ENCODE measurements at regions not wholly inside any gene's neighbourhood (a gene's known extent, or its start where the extent isn't known, plus 50 kb on each side); places are given as distances from the start of the nearest gene placed in this dataset.
"Not testable (repeated sequence)": the region's sequence is repeated elsewhere in the genome, so short reads cannot be mapped to it uniquely, and the experiment has no call there.

DNA sequence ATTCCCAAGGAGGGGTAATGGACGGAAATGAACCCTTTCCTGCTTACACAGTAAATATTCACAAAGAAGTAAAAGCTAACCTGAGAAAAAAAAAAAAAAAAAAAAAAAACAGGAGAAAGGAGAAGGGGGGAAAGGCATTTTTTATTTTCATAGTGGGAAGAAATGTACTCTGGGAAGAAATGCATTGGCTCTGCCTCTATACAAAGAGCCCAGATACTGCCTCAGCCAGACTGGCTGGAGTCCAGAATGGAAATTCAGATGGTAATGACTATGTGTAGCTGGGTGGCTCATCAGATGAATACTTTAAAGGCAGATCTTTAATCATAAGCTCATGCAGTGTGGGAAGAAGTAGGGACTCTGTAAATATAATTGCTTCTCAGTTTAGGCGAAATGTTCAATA is 124.9 kb upstream of the ZNF608 start:
- DNase-seq (ENCODE audit: low read depth in 2 of 3, low spot score in 2 of 3) = no peak

DNA sequence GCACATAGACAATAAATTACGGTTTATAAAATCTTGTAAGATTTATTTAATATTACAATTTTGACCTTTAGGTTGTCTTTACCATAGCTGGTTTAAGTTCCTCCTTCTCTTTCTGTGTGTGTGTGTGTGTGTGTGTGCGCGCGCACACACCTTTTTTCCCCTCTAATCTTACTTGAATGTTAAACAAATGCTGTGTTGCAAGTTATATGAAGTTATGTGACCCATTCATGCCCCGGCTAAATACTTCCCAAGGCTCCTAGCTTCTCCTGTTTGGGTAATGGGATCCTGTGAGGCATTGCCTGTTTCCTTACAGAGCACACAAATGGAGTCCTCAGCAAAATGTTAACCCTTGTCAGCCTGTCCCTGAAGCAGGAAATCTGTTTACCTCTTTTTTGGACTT is 125.6 kb upstream of the ZNF608 start:
- no peak for DNase-seq (ENCODE audit: low read depth in 2 of 3, low spot score in 2 of 3)

- DNase-seq (ENCODE audit: low read depth in 2 of 3, low spot score in 2 of 3) = no peak
Observed at GRCh38 chr5:124872615-124873014, 126.2 kb upstream of the ZNF608 start.

DNA sequence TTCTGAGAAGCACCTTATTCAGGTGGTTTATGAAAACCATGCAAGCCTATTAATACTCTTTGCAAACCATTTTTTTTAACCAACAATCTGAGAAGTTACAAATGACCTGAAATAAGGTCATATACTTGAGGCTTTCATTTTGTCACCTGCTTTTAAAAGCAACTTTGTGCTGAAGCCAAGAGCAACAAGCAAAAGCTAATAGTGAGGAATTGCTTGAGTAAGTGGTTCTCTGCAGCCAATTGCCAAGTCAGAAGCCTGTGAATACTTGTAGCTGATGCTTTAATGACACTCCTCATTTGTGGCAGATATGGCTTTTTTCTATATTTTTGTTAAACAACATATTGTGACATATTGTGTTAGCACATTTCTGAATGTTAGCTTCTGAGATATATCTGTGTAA is 126.7 kb upstream of the ZNF608 start:
- no peak for DNase-seq (ENCODE audit: low read depth in 2 of 3, low spot score in 2 of 3)

GRCh38 chr5:124873713-124874112 is 127.3 kb upstream of the ZNF608 start:
- no peak for DNase-seq (ENCODE audit: low read depth in 2 of 3, low spot score in 2 of 3)

- DNase-seq (ENCODE audit: low read depth in 2 of 3, low spot score in 2 of 3) = no peak
Observed at GRCh38 chr5:124876566-124876965, 130.1 kb upstream of the ZNF608 start.

GRCh38 chr5:124876983-124877382 is 130.5 kb upstream of the ZNF608 start:
- DNase-seq (ENCODE audit: low read depth in 2 of 3, low spot score in 2 of 3) = no peak

GRCh38 chr5:124877501-124878146 is 131.2 kb upstream of the ZNF608 start:
- DNase-seq (ENCODE audit: low read depth in 2 of 3, low spot score in 2 of 3) = no peak

DNA sequence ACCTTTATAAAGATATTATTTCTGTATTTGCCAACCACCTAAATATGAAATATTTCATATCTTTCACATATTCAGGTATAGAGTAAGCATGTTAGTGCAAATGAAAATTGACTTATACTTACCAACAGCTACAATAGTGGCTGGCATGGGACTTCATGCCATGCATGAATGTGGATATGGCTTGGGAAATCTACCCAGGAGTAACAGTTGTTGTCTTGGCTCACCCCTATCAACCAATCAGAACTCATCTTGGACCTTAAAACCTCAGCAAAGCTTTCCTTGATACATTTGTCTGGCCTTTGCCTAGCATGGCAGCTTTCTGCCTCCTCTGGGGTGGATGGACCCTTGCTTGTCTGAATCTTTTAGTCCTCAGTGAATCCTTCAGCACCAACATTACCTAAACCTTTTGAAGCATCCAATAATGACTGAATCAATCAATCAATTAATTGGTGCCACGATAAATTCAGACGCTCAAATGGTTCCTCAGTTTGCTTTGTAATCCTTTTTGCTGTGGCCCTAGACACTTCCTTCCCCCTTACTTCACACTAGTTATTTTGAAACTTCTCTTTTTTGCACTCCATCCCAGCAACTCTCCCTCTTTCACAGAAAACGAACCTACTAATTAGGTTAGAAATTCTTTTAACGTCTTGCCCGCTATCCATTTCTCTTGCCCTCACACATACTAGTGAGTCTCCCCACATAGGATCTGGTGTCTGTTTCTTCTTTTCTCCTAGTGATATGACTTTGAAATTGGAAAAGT is 132.3 kb upstream of the ZNF608 start:
- no peak for DNase-seq (ENCODE audit: low read depth in 2 of 3, low spot score in 2 of 3)

- DNase-seq (ENCODE audit: low read depth in 2 of 3, low spot score in 2 of 3) = no peak
Observed at GRCh38 chr5:124880903-124881697, 134.7 kb upstream of the ZNF608 start.

GRCh38 chr5:124883681-124884080 is 137.2 kb upstream of the ZNF608 start:
- DNase-seq (ENCODE audit: low read depth in 2 of 3, low spot score in 2 of 3) = no peak

- DNase-seq (ENCODE audit: low read depth in 2 of 3, low spot score in 2 of 3) = no peak
Observed at GRCh38 chr5:124884114-124884513, 137.7 kb upstream of the ZNF608 start.

- DNase-seq (ENCODE audit: low read depth in 2 of 3, low spot score in 2 of 3) = no peak
Observed at GRCh38 chr5:124885490-124885889, 139.1 kb upstream of the ZNF608 start.

DNA sequence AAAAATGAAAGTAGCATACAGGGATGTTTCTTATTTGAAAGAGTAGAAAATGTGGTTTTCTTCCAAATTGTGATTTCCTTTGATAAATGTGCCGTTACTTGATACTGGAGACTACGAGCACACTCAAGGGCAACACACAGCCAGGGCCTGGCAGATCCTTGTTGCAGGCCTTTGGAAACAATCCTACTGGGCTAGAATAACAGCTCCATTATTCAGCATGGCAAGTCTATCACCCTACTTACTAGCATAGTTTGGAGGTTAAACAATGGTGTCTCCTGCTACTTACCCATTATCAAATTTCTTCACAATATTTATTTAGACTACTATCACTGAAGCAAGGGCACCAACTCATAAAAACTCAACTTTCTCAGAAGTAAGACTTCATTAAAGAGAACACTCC is 140.8 kb upstream of the ZNF608 start:
- no peak for DNase-seq (ENCODE audit: low read depth in 2 of 3, low spot score in 2 of 3)

GRCh38 chr5:124888050-124888506 is 141.6 kb upstream of the ZNF608 start:
- DNase-seq (ENCODE audit: low read depth in 2 of 3, low spot score in 2 of 3) = no peak

- DNase-seq (ENCODE audit: low read depth in 2 of 3, low spot score in 2 of 3) = no peak
Observed at GRCh38 chr5:124888622-124889485, 142.4 kb upstream of the ZNF608 start.

DNA sequence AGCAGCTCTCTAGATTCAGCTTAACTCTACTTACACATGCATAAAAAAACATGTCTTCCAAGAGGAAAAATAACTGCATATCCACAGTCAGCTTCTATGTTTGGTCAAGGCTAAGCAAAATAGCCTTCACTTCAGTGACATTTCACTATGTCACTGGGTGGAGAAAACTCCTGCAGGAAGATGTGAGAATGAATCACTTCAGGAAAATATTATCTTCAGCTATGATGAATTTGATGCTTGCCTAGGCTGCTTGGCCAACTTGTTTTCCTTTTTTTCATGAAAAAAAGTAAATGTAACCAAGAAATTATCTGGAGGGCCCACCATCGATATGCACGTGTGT is 143.0 kb upstream of the ZNF608 start:
- DNase-seq (ENCODE audit: low read depth in 2 of 3, low spot score in 2 of 3) = no peak

GRCh38 chr5:124889850-124890249 is 143.4 kb upstream of the ZNF608 start:
- no peak for DNase-seq (ENCODE audit: low read depth in 2 of 3, low spot score in 2 of 3)

- DNase-seq (ENCODE audit: low read depth in 2 of 3, low spot score in 2 of 3) = not testable (repeated sequence)
Observed at GRCh38 chr5:124890442-124890841, 144.0 kb upstream of the ZNF608 start.

DNA sequence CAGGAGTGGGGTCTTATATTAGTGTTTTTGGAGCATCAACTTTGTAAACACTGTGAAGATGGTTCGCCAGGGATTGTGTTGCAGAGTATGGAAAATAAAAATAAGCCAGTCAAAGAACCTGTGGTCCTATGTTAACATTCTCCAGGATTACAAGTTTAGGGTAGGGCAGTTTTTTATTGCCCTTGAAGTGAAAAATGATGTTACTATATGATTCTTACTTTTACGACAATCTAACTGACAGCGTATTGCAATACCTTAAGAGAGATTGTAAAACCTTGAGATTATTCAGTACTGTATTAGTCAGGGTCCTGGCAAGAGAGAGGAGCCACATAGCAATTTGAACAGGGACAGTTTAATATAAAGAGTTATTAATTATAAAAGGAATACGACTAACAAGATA is 144.7 kb upstream of the ZNF608 start:
- DNase-seq (ENCODE audit: low read depth in 2 of 3, low spot score in 2 of 3) = no peak

DNA sequence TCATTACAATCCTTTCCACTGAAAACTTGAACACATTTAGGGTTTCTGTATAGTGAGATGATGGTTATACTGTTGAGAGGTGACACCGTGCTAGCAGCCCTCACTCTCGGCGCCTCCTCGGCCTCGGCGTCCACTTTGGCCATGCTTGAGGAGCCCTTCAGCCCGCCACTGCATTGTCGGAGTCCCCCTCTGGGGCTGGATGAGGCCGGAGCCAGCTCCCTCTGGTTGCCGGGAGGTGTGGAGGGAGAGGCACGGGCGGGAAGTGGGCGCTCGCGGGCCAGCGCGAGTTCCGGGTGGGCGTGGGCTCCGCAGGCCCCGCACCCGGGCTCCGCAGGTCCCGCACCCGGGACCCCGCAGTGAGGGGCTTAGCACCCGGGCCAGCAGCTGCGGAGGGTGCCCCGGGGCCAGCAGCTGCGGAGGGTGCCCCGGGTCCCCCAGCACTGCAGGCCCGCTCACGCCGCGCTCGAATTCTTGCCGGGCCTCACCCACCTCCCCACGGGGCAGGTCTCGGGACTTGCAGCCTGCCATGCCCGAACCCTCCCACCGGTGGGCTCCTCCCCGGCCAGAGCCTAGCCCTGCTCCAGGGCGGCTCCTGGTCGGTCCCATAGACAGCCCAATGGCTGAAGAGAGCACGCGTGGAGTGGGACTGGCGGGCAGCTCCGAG is 145.9 kb upstream of the ZNF608 start:
- DNase-seq (ENCODE audit: low read depth in 2 of 3, low spot score in 2 of 3) = no peak
